ENCODE measurements at regions not wholly inside any gene's neighbourhood (a gene's known extent, or its start where the extent isn't known, plus 50 kb on each side); places are given as distances from the start of the nearest gene placed in this dataset.

DNA sequence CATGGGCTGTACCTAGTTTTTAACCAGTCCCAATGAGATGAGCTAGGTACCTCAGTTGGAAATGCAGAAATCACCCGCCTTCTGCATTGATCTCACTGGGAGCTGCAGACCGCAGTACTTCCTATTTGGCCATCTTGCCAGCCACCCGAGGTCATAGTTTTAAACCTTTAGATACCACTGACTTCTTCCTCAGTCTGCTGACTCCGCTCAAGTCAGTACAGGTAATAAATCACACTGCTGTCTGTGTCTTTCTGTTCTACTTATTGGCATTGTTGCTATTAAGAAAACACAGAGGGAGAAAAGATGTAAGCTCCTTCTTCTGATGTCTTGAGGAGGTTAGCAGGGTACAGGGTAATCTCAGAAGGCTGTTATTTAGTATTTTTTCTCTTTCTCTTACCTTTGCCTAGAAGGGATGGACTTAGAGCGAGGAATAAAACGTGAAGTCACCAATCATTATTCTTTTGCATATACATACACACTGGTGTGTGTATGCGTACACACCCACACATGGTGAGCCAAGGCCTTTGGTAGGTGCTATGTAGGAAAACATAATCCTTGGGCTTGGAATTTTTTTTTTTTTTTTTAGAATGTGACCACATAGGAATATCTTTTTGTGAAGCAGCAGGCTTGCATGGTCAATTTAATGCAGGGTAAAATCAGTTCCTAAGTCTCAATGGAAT is 197.2 kb downstream of the EDEM1 start:
- no peak overlapping the region for H3K4me3 ChIP-seq (ENCODE audit: low read depth, poor library complexity, severe bottlenecking)
- no peak for DNase-seq (ENCODE audit: low spot score in 2 of 2)
- WGBS, 2 donors: 77 to 83% methylated on average over 7 of the region's 7 CpGs
- intact Hi-C loops (cut with DNase I; ENCODE audit: low total_unique reads): no loop called here
- no peak for TF ChIP-seq POLR2A (IDR thresholded peaks at IDR 0.05)
- TF ChIP-seq, protein P1, sequence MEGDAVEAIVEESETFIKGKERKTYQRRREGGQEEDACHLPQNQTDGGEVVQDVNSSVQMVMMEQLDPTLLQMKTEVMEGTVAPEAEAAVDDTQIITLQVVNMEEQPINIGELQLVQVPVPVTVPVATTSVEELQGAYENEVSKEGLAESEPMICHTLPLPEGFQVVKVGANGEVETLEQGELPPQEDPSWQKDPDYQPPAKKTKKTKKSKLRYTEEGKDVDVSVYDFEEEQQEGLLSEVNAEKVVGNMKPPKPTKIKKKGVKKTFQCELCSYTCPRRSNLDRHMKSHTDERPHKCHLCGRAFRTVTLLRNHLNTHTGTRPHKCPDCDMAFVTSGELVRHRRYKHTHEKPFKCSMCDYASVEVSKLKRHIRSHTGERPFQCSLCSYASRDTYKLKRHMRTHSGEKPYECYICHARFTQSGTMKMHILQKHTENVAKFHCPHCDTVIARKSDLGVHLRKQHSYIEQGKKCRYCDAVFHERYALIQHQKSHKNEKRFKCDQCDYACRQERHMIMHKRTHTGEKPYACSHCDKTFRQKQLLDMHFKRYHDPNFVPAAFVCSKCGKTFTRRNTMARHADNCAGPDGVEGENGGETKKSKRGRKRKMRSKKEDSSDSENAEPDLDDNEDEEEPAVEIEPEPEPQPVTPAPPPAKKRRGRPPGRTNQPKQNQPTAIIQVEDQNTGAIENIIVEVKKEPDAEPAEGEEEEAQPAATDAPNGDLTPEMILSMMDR (IDR thresholded peaks at IDR 0.05): no peak

- H3K4me3 ChIP-seq (ENCODE audit: low read depth, poor library complexity, severe bottlenecking): no peak overlapping the region
- intact Hi-C loops (cut with DNase I; ENCODE audit: low total_unique reads): no loop called here
- WGBS, 2 donors: 43 to 45% methylated on average over 1 of the region's 1 CpG
- TF ChIP-seq, protein P1 (IDR thresholded peaks at IDR 0.05): no peak
- no peak for TF ChIP-seq POLR2A (IDR thresholded peaks at IDR 0.05)
- DNase-seq (ENCODE audit: low spot score in 2 of 2): no peak
These were observed 200.6 kb downstream of the EDEM1 start for GRCh38 chr3:5388091-5388490.

DNA sequence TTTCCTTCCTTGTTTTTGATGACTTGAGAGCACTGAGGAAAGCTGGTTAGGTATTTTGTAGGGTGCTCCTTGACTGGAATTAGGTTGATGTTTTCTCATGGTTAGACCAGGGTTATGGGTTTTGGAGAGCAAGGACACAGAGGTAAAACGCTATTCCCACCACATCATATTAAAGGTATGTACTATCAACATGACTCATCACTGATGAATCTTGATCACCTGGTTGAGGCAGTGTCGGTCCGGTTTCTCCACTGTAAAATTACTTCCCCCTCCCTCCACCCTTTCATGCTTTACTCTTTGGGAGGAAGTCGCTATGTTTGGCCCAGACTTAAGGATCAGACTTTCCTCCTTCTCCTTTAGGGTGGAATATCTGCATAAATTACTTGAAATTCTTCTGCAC is 201.6 kb downstream of the EDEM1 start:
- WGBS, 2 donors: 35 to 48% methylated on average over 4 of the region's 4 CpGs
- TF ChIP-seq POLR2A (IDR thresholded peaks at IDR 0.05): no peak
- TF ChIP-seq, protein P1 (IDR thresholded peaks at IDR 0.05): no peak
- H3K4me3 ChIP-seq (ENCODE audit: low read depth, poor library complexity, severe bottlenecking): no peak overlapping the region
- DNase-seq (ENCODE audit: low spot score in 2 of 2): no peak
- intact Hi-C loops (cut with DNase I; ENCODE audit: low total_unique reads): no loop called here

GRCh38 chr3:5390221-5390620 is 202.7 kb downstream of the EDEM1 start:
- no peak for TF ChIP-seq POLR2A (IDR thresholded peaks at IDR 0.05)
- TF ChIP-seq, protein P1 (IDR thresholded peaks at IDR 0.05): no peak
- no peak overlapping the region for H3K4me3 ChIP-seq (ENCODE audit: low read depth, poor library complexity, severe bottlenecking)
- DNase-seq (ENCODE audit: low spot score in 2 of 2): no peak
- WGBS, 2 donors: 35 to 39% methylated on average over 5 of the region's 5 CpGs
- intact Hi-C loops (cut with DNase I; ENCODE audit: low total_unique reads): no loop called here

GRCh38 chr3:5390936-5391625 is 203.6 kb downstream of the EDEM1 start:
- no peak for DNase-seq (ENCODE audit: low spot score in 2 of 2)
- intact Hi-C loops (cut with DNase I; ENCODE audit: low total_unique reads): no loop called here
- WGBS, 2 donors: 67 to 69% methylated on average over 5 of the region's 5 CpGs
- TF ChIP-seq, protein P1 (IDR thresholded peaks at IDR 0.05): no peak
- no peak for TF ChIP-seq POLR2A (IDR thresholded peaks at IDR 0.05)
- H3K4me3 ChIP-seq (ENCODE audit: low read depth, poor library complexity, severe bottlenecking): no peak overlapping the region
